H1 (cell line): ENCODE measurements at regions not wholly inside any gene's neighbourhood (a gene's known extent, or its start where the extent isn't known, plus 50 kb on each side); places are given as distances from the start of the nearest gene placed in this dataset.

Experiments
- CTCF ChIA-PET: fragments of 300-600 bp; sonication (Branson Sonifier 250); formaldehyde crosslinking; loops from one replicate; lab custom pipeline; 2021; ENCODE audit not compliant: partially characterized antibody; lab: Charles Lee
- POLR2A ChIA-PET: fragments of 300-600 bp; sonication (Branson Sonifier 250); formaldehyde crosslinking; loops from one replicate; lab custom pipeline; 2021; ENCODE audit warnings: inconsistent platforms; ENCODE audit not compliant: partially characterized antibody; lab: Charles Lee
- DNase-seq, 2 experiments: peaks; one replicate each; pipeline versions ENCODE4 v3.0.0 to v3.0.0-alpha.2; 2010 to 2022; ENCODE audit warnings: low spot score in 2 of 2, low read depth in 1 of 2, mixed read lengths in 1 of 2
- FAIRE-seq: peaks from 2 replicates; lab custom pipeline; 2011; peaks lifted over from hg19 to GRCh38; lab: Jason Lieb, UNC
- H2AFZ ChIP-seq: 2 replicates; pipeline ENCODE4 v1.8.1; 2012; ENCODE audit warnings: low read length, inconsistent platforms
- H2AK5ac ChIP-seq: 2 replicates; pipeline ENCODE4 v1.6.1; 2013; ENCODE audit warnings: low read depth, low read length
- H2BK120ac ChIP-seq: replicated peaks from 2 replicates; pipeline ENCODE3; 2013; ENCODE audit warnings: low read depth, low read length, inconsistent platforms
- H2BK12ac ChIP-seq: 2 replicates; pipeline ENCODE4 v1.6.1; 2013; ENCODE audit warnings: low read depth, low read length
- H2BK15ac ChIP-seq: 2 replicates; pipeline ENCODE4 v1.6.1; 2013; ENCODE audit warnings: low read length
- H2BK20ac ChIP-seq: 2 replicates; pipeline ENCODE4 v1.6.1; 2013; ENCODE audit warnings: low read length
- H2BK5ac ChIP-seq: 2 replicates; pipeline ENCODE4 v1.6.1; 2013; ENCODE audit warnings: low read depth, low read length
- H3K14ac ChIP-seq: 2 replicates; pipeline ENCODE4 v1.6.1; 2013; ENCODE audit warnings: inconsistent platforms; ENCODE audit not compliant: insufficient read length
- H3K18ac ChIP-seq: 2 replicates; pipeline ENCODE4 v1.6.1; 2013; ENCODE audit warnings: low read length; ENCODE audit errors: extremely low read depth
- H3K23ac ChIP-seq: 2 replicates; pipeline ENCODE4 v1.6.1; 2013; ENCODE audit warnings: inconsistent platforms; ENCODE audit not compliant: insufficient read length
- H3K23me2 ChIP-seq: 2 replicates; pipeline ENCODE4 v1.6.1; 2013; ENCODE audit warnings: low read depth, low read length
- H3K27ac ChIP-seq: 2 replicates; pipeline ENCODE4 v1.6.1; 2011; ENCODE audit warnings: low read depth, low read length, inconsistent platforms
- H3K27me3 ChIP-seq, 4 experiments: replicated peaks in 1 of 4; 1 replicate in 1 of 4; 2 replicates in 3 of 4; pipeline versions ENCODE4 v1.6.1 to v1.8.1; 2011 to 2013; ENCODE audit warnings: low read length in 3 of 4, mild to moderate bottlenecking in 3 of 4, inconsistent platforms in 2 of 4, mixed read lengths in 2 of 4, moderate library complexity in 1 of 4; ENCODE audit not compliant: control insufficient read depth in 3 of 4, insufficient read depth in 3 of 4; ENCODE audit errors: extremely low read depth in 1 of 4
- H3K36me3 ChIP-seq, 4 experiments: 2 replicates each; pipeline versions ENCODE4 v1.6.1 to v1.8.1; 2011 to 2013; ENCODE audit warnings: mild to moderate bottlenecking in 4 of 4, low read length in 3 of 4, moderate library complexity in 2 of 4, control low read depth in 1 of 4, inconsistent platforms in 1 of 4; ENCODE audit not compliant: insufficient read depth in 4 of 4, control insufficient read depth in 2 of 4
- H3K4ac ChIP-seq: replicated peaks from 2 replicates; pipeline ENCODE3; 2013; ENCODE audit warnings: low read length, low read depth, mixed read lengths, inconsistent platforms; ENCODE audit not compliant: insufficient read length
- H3K4me1 ChIP-seq, 4 experiments: replicated peaks in 1 of 4; 1 replicate in 1 of 4; 2 replicates in 3 of 4; pipeline versions ENCODE4 v1.6.1 to v1.8.1; 2011 to 2013; ENCODE audit warnings: low read length in 3 of 4, inconsistent platforms in 2 of 4, mixed read lengths in 1 of 4; ENCODE audit not compliant: insufficient read depth in 4 of 4, control insufficient read depth in 3 of 4
- H3K4me2 ChIP-seq, 2 experiments: 2 replicates each; pipeline versions ENCODE4 v1.6.1 to v1.8.1; 2011 to 2013; ENCODE audit warnings: low read depth in 2 of 2, low read length in 2 of 2, control low read depth in 1 of 2, inconsistent platforms in 1 of 2, mild to moderate bottlenecking in 1 of 2; ENCODE audit not compliant: insufficient read depth in 1 of 2
- H3K4me3 ChIP-seq, 4 experiments: fragments of 200-600, 300-600 bp in 1 of 4; sonication (generic), shearing (Covaris generic), sonication (Bioruptor Twin) in 1 of 4; 2 replicates each; pipeline versions ENCODE4 v1.5.1 to v1.8.1; 2011 to 2016; ENCODE audit warnings: low read length in 4 of 4, low read depth in 3 of 4, control low read depth in 2 of 4, inconsistent platforms in 2 of 4, mild to moderate bottlenecking in 2 of 4, mixed read lengths in 1 of 4, moderate library complexity in 1 of 4; ENCODE audit not compliant: insufficient read depth in 2 of 4; ENCODE audit errors: extremely low read depth in 1 of 4
- H3K56ac ChIP-seq: replicated peaks from 2 replicates; pipeline ENCODE3; 2013; ENCODE audit warnings: low read depth, mild to moderate bottlenecking, mixed read lengths, low read length, inconsistent platforms; ENCODE audit not compliant: insufficient read length
- H3K79me1 ChIP-seq: 2 replicates; pipeline ENCODE4 v1.6.1; 2013; ENCODE audit warnings: low read depth, low read length, control low read depth
- H3K79me2 ChIP-seq, 2 experiments: 2 replicates each; pipeline versions ENCODE4 v1.6.1 to v1.8.1; 2012 to 2013; ENCODE audit warnings: low read length in 2 of 2, mild to moderate bottlenecking in 2 of 2, inconsistent platforms in 1 of 2; ENCODE audit not compliant: insufficient read depth in 2 of 2, control insufficient read depth in 1 of 2
- H3K9ac ChIP-seq, 4 experiments: replicated peaks in 1 of 4; 1 replicate in 1 of 4; 2 replicates in 3 of 4; pipeline versions ENCODE4 v1.6.1 to v1.8.1; 2011 to 2013; ENCODE audit warnings: low read depth in 3 of 4, low read length in 3 of 4, control low read depth in 2 of 4, mild to moderate bottlenecking in 2 of 4, moderate library complexity in 2 of 4, inconsistent platforms in 1 of 4; ENCODE audit errors: extremely low read depth in 1 of 4
- H3K9me3 ChIP-seq, 2 experiments: 2 replicates each; pipeline versions ENCODE4 v1.6.1 to v1.8.1; 2012 to 2013; ENCODE audit warnings: mild to moderate bottlenecking in 2 of 2, moderate library complexity in 2 of 2, control low read depth in 1 of 2, inconsistent platforms in 1 of 2, low read depth in 1 of 2, low read length in 1 of 2, mixed read lengths in 1 of 2; ENCODE audit not compliant: insufficient read depth in 2 of 2
- H4K20me1 ChIP-seq, 2 experiments: replicated peaks in 1 of 2; 2 replicates each; pipeline versions ENCODE3 to v1.8.1; 2011 to 2013; ENCODE audit warnings: inconsistent platforms in 2 of 2, low read length in 2 of 2, mild to moderate bottlenecking in 1 of 2; ENCODE audit not compliant: insufficient read depth in 2 of 2, control insufficient read depth in 1 of 2
- H4K5ac ChIP-seq: 2 replicates; pipeline ENCODE4 v1.6.1; 2013; ENCODE audit warnings: low read length, low read depth, mixed read lengths, inconsistent platforms; ENCODE audit not compliant: insufficient read length
- H4K8ac ChIP-seq: 2 replicates; pipeline ENCODE4 v1.8.0; 2013; ENCODE audit warnings: mild to moderate bottlenecking, moderate library complexity, low read length, inconsistent platforms; ENCODE audit not compliant: insufficient read depth; ENCODE audit errors: extremely low read depth
- H4K91ac ChIP-seq: replicated peaks from 2 replicates; pipeline ENCODE3; 2013; ENCODE audit warnings: low read length, mixed read lengths, inconsistent platforms; ENCODE audit not compliant: insufficient read length
- WGBS, 2 experiments: shearing (Covaris generic) in 1 of 2; methylation state at CpG; one replicate each; pipeline versions ENCODE4 v1.1.6 to v1.1.7; 2013 to 2015; ENCODE audit warnings: low lambda C conversion rate in 2 of 2, mixed read lengths in 2 of 2, inconsistent platforms in 1 of 2, low coverage in 1 of 2, missing lambda C conversion rate in 1 of 2; ENCODE audit not compliant: insufficient replicate concordance in 2 of 2, insufficient coverage in 1 of 2, insufficient read length in 1 of 2; ENCODE audit errors: extremely low coverage in 1 of 2, missing lambda C conversion rate in 1 of 2; 5-methylcytosine and 5-hydroxymethylcytosine counted together

- Histone ChIP-seq H3K36me3 (no peaks in the 10 kb centered on the region), H3K23me2 (peaks cover 7% of the 10 kb centered on the region; the same call in 1 of the 2 replicates), H3K4me2 (no peak overlapping the region), H4K8ac (no peak overlapping the region), H3K23ac (no peak overlapping the region), H3K4ac (no peak overlapping the region), H3K27ac (no peak overlapping the region), H3K18ac (no peak overlapping the region), H2BK120ac (no peak overlapping the region), H2AK5ac (no peak overlapping the region), H3K79me1 (no peaks in the 10 kb centered on the region), H4K5ac (no peak overlapping the region), H2BK20ac (no peak overlapping the region), H3K4me3 (no peak overlapping the region), H2AFZ (no peak overlapping the region), H3K4me1 (no peaks in the 10 kb centered on the region), H3K56ac (no peak overlapping the region), H2BK5ac (no peak overlapping the region), H3K9ac (no peak overlapping the region), H3K14ac (no peak overlapping the region), H3K79me2 (no peaks in the 10 kb centered on the region), H3K27me3 (no peaks in the 10 kb centered on the region), H2BK15ac (no peak overlapping the region), H2BK12ac (no peak overlapping the region), H3K9me3 (peaks cover 3 to 4% of the 10 kb centered on the region in 2 experiments; a peak in 1 of 4 replicates), H4K91ac (no peak overlapping the region), H4K20me1 (no peaks in the 10 kb centered on the region)
- DNase-seq = no peak
- POLR2A ChIA-PET = no interaction called here
- CTCF ChIA-PET = no interaction called here
- whole genome bisulfite sequencing, 2 experiments = 84% methylated on average over 10 of the region's 10 CpGs; no CpG with 5 or more reads in 1 of the 2 experiments
- no peak for FAIRE-seq
Observed at GRCh38 chr7:155984028-155984580, 171.8 kb upstream of the SHH start.
